NT2/D1 (cell line): ENCODE measurements at regions not wholly inside any gene's neighbourhood (a gene's known extent, or its start where the extent isn't known, plus 50 kb on each side); places are given as distances from the start of the nearest gene placed in this dataset.

Experiments
- DNase-seq: peaks from one replicate; pipeline ENCODE4 v3.0.0-alpha.2; 2011; ENCODE audit warnings: low read depth, low spot score
- H3K27me3 ChIP-seq: 2 replicates; pipeline ENCODE4 v1.6.0; 2011; ENCODE audit warnings: mild to moderate bottlenecking; ENCODE audit not compliant: insufficient read length, insufficient read depth
- H3K36me3 ChIP-seq: 2 replicates; pipeline ENCODE4 v1.6.1; 2011; ENCODE audit warnings: mild to moderate bottlenecking, low read length, mixed read lengths; ENCODE audit not compliant: insufficient read depth, insufficient read length
- H3K4me1 ChIP-seq: 2 replicates; pipeline ENCODE4 v1.5.1; 2011; ENCODE audit not compliant: insufficient read depth, insufficient read length
- H3K4me3 ChIP-seq: 2 replicates; pipeline ENCODE4 v1.5.1; 2011; ENCODE audit warnings: low read depth; ENCODE audit not compliant: insufficient read length
- H3K9ac ChIP-seq: 2 replicates; pipeline ENCODE4 v1.6.0; 2011; ENCODE audit warnings: low read depth; ENCODE audit not compliant: insufficient read length
- H3K9me3 ChIP-seq: 2 replicates; pipeline ENCODE4 v1.5.1; 2011; ENCODE audit warnings: mild to moderate bottlenecking, low read length; ENCODE audit not compliant: insufficient read depth
- SUZ12 ChIP-seq: IDR thresholded peaks from 2 replicates; pipeline ENCODE4 v1.6.1; 2011; ENCODE audit not compliant: insufficient read length, insufficient read depth; ENCODE audit errors: extremely low read depth
- YY1 ChIP-seq: IDR thresholded peaks from 2 replicates; pipeline ENCODE4 v1.6.1; 2011; ENCODE audit not compliant: insufficient read length, insufficient read depth
- ZNF274 ChIP-seq: IDR thresholded peaks from 2 replicates; pipeline ENCODE4 v1.6.1; 2011; ENCODE audit warnings: mild to moderate bottlenecking, low read depth, low read length

DNA sequence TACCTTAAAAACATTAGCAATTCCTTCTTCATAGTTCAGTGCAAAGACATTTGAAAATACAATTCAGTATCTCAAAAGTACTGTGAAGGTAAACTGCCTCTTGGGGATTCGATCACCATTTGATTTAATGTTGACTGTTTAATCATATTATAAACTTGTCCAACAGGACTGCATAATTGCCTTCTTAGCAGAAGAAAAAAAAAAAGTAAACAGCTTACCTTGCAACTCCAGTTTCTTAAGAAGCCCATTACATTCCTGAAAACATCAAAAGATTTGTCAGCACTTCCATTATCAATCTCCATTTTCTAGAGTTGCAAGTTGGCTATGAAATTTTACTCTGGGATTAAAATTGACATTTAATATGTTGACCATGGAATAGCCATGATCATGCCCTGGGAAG is 1154.6 kb downstream of the OLFM4 start:
- Histone ChIP-seq H3K27me3 (no peaks in the 10 kb centered on the region), H3K9me3 (no peaks in the 10 kb centered on the region), H3K4me3 (no peak overlapping the region), H3K36me3 (no peaks in the 10 kb centered on the region), H3K4me1 (no peaks in the 10 kb centered on the region), H3K9ac (no peak overlapping the region)
- no peak for DNase-seq
- TF ChIP-seq SUZ12 (no peak), ZNF274 (no peak), YY1 (no peak)

DNA sequence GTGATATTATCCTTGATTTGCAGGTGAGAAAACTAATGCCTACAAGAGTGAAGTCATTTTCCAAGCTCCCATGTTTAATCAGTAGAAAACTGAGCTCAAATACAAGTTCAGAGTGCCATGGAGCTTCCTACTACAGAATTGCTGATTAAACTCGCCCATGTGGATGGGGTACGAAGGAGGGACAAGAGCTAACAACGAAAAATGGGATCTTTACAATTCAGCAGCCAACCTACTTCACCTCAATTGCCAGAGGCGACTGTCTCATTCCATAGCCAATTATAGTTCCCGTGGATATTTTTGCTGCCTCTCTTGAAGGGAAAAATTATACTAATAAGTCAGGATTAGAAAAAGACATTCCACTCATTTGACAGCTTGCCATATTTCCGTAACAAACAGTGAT is 1155.1 kb downstream of the OLFM4 start:
- Histone ChIP-seq H3K9me3 (no peaks in the 10 kb centered on the region), H3K36me3 (no peaks in the 10 kb centered on the region), H3K4me3 (no peak overlapping the region), H3K4me1 (no peaks in the 10 kb centered on the region), H3K27me3 (no peaks in the 10 kb centered on the region), H3K9ac (no peak overlapping the region)
- TF ChIP-seq ZNF274 (no peak), SUZ12 (no peak), YY1 (no peak)
- no peak for DNase-seq

DNA sequence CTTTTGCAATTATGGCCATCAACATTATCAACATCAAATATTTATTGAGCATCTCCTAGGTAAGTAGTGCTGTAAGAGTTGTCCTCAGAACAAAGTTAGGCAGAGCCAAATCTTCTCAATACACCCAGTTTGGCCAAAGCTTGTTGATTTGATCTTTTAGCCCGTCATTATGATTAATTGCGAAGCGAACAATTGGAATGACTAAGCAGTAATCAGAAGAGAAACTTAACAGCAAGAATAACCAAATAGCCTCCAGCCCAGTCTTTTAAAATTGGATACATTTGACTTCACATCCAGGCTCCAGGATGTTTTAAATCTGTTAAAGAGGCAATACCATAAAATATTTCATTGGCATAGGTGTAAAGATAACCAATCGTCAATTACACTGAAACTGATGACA is 1156.0 kb downstream of the OLFM4 start:
- H3K9ac ChIP-seq, result no peak overlapping the region
- DNase-seq, result no peak
- H3K4me3 ChIP-seq, result no peak overlapping the region
- no peaks in the 10 kb centered on the region for H3K27me3 ChIP-seq
- no peaks in the 10 kb centered on the region for H3K36me3 ChIP-seq
- H3K4me1 ChIP-seq, result no peaks in the 10 kb centered on the region
- TF ChIP-seq ZNF274 (no peak), YY1 (no peak), SUZ12 (no peak)
- H3K9me3 ChIP-seq, result no peaks in the 10 kb centered on the region

DNA sequence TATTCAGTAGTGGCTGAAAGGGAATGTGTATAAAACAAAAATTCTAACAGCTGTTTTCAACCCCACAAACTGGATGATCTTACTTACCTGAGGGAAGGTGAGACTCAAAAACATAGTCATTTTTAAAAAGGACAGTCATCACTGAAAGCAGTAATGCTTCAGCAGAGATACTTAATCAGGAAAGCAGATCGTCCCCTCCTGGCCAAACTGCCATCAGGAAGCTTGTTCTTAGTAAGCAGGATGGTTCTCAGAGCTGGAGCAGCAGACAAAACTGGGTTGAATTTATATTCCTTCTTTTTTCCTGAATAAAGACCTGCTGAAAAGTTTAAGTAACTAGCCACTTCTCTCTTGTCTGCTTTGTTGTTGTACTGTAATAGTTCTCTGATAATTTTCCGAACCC is 1156.5 kb downstream of the OLFM4 start:
- no peak for TF ChIP-seq YY1
- TF ChIP-seq SUZ12, result no peak
- no peak for TF ChIP-seq ZNF274
- Histone ChIP-seq H3K36me3 (no peaks in the 10 kb centered on the region), H3K9me3 (no peaks in the 10 kb centered on the region), H3K4me3 (no peak overlapping the region), H3K4me1 (no peaks in the 10 kb centered on the region), H3K9ac (no peak overlapping the region), H3K27me3 (no peaks in the 10 kb centered on the region)
- DNase-seq, result no peak

DNA sequence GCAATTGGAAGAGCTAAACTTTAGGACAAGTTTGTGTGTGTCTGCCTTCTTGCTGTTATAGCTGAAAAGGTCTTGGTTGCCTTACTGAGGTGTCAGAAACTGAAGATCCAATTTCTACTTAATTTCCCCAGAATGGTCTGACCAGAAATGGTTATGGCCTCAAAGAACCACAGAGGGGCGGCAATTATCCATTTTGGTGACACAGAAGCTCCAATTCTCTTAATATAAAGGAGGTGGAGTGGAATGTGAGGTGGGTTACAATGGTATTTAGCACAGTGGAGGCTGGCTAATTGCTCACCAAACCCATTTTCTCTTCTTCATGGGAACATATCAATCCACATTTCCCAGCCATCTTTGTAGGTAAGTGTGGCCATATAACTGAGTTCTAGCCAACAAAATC is 1157.2 kb downstream of the OLFM4 start:
- no peak overlapping the region for H3K9ac ChIP-seq
- peak; percentile 18 for DNase-seq
- no peaks in the 10 kb centered on the region for H3K4me1 ChIP-seq
- TF ChIP-seq ZNF274 (no peak), YY1 (no peak), SUZ12 (no peak)
- H3K36me3 ChIP-seq, result no peaks in the 10 kb centered on the region
- no peaks in the 10 kb centered on the region for H3K27me3 ChIP-seq
- no peak overlapping the region for H3K4me3 ChIP-seq
- no peaks in the 10 kb centered on the region for H3K9me3 ChIP-seq

DNA sequence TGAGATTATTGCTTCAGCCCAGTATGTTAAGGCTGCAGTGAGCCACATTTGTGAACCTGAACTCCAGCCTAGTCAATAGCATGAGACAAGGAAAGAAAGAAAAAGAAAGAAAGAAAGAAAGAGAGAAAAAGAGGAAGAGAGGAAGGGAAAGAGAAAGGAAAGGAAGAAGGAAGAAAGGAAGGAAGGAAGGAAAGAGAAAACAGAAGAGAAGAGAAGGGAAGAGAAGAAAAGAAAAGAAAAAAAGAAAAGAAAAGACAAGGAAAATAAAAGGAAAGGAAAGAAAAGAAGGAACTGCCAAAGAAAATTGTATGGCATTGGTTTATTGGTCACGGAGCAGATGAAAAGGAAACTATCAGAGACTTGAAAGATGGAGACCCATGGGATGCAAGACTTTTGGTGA is 1158.8 kb downstream of the OLFM4 start:
- H3K36me3 ChIP-seq, result no peaks in the 10 kb centered on the region
- no peak overlapping the region for H3K9ac ChIP-seq
- no peaks in the 10 kb centered on the region for H3K4me1 ChIP-seq
- no peaks in the 10 kb centered on the region for H3K27me3 ChIP-seq
- H3K9me3 ChIP-seq, result no peaks in the 10 kb centered on the region
- H3K4me3 ChIP-seq, result no peak overlapping the region
- DNase-seq, result no peak
- TF ChIP-seq SUZ12, result no peak

DNA sequence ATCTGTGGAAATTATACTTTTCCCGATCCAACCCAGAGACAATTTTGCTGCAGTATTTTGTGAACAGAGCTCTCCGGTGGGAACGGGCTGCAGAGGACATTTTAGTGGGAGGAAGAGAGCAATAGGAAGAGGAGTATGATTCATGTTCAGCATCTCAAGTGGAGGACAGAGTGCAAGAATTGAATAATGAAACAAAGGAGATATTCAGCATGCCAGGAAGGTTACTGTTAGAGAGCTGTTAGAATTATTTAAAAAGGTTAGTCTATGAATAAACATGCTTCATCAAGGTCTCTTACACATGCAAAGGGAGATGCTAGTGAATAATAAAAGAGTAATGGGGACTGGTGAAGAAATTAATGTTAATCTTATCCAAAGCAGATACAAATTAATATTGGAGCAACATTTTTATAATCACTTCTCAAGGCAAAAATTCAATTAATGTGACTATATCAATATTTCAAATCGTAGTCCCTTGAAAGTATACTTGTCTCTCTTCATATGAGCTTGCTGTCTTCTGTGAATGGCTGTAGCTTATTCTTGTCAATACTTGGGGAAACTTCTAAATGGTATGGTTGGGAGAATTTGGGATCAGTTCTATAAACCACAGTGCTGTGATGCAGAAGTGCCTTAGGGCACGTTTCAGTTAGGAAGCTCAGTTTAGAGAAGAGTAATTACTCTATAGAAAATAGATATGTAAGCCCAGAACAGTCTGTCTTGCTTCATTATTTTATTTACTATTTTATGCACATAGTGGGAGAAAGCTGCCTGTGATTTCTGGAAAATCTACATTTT is 1165.8 kb downstream of the OLFM4 start:
- Histone ChIP-seq H3K36me3 (no peaks in the 10 kb centered on the region), H3K27me3 (no peaks in the 10 kb centered on the region), H3K4me1 (no peaks in the 10 kb centered on the region), H3K9me3 (no peaks in the 10 kb centered on the region), H3K4me3 (no peak overlapping the region), H3K9ac (no peak overlapping the region)
- TF ChIP-seq YY1 (no peak), SUZ12 (no peak), ZNF274 (no peak)
- no peak for DNase-seq

DNA sequence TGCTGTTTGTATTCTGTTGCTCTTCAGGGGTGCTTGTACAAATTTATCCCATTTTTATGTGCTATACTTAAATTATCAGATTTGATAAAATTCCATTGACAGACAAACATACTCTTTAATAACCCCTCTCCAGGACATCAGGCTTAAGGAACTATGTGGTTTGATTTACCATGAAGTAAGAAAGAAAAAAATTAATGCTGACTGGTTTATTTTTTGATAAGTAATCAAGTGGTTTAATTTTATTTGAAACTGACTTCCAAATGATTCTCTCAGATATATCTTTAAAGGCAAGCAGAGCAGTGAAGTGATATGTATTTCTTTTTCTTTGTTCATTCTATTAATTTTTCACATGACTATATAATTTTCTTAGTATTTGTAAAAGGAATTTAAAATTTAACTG is 1168.1 kb downstream of the OLFM4 start:
- Histone ChIP-seq H3K9me3 (no peaks in the 10 kb centered on the region), H3K4me3 (no peak overlapping the region), H3K27me3 (no peaks in the 10 kb centered on the region), H3K36me3 (no peaks in the 10 kb centered on the region), H3K4me1 (no peaks in the 10 kb centered on the region), H3K9ac (no peak overlapping the region)
- no peak for DNase-seq
- TF ChIP-seq ZNF274, result no peak
